ENCODE measurements at regions not wholly inside any gene's neighbourhood (a gene's known extent, or its start where the extent isn't known, plus 50 kb on each side); places are given as distances from the start of the nearest gene placed in this dataset.
A peak's percentile ranks its signal among the peaks of the same experiment; 100 is the strongest.

DNA sequence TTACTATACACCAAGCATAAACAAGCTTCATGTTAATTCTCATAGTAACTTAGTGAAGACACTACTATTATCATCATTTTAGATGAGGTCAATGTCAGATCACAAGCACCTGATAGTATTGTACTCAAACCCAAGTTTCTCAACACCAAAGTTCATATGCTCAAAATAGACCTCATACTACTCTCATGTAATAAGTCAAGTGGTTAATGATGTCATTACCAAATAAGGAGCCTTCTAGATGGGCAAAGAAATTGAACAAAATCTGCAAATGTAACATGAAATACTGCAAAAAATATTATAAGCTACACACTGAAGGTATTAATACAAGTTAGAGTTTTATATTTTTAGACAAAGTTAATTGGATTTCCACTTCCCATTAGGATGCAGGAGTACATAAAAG lies 144.0 kb upstream of the CHRM3 start:
- H3K9me3 ChIP-seq, result no peaks in the 10 kb centered on the region
- intact Hi-C loops (cut with DNase I, micrococcal nuclease), result no loop called here
- ATAC-seq (no peak), DNase-seq (no peak)
- no peak overlapping the region for H3K4me3 ChIP-seq
- TF ChIP-seq, protein P1, sequence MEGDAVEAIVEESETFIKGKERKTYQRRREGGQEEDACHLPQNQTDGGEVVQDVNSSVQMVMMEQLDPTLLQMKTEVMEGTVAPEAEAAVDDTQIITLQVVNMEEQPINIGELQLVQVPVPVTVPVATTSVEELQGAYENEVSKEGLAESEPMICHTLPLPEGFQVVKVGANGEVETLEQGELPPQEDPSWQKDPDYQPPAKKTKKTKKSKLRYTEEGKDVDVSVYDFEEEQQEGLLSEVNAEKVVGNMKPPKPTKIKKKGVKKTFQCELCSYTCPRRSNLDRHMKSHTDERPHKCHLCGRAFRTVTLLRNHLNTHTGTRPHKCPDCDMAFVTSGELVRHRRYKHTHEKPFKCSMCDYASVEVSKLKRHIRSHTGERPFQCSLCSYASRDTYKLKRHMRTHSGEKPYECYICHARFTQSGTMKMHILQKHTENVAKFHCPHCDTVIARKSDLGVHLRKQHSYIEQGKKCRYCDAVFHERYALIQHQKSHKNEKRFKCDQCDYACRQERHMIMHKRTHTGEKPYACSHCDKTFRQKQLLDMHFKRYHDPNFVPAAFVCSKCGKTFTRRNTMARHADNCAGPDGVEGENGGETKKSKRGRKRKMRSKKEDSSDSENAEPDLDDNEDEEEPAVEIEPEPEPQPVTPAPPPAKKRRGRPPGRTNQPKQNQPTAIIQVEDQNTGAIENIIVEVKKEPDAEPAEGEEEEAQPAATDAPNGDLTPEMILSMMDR (IDR thresholded peaks at IDR 0.05), result no peak
- H3K36me3 ChIP-seq (ENCODE audit: low read depth), result no peaks in the 10 kb centered on the region
- no peaks in the 10 kb centered on the region for H3K4me1 ChIP-seq (ENCODE audit: low read depth)

DNA sequence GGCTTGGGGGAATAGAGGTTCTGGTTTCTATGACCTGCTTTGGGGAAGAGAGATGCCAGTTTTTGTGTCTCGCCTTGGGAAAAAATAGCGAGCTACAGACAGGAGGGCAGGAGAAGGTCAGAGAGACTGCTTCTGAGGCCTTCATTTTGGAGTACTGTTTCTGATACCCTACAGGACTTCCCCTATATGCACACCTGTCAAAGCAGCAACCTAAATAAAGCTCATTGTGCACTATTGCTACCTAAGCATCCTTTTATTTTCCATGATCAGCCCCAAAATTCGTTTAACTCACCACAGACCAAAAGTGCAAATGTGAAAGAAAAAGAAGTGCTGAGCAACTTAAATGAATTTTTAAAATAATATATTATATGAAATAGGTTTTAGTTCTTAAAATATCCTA lies 145.6 kb upstream of the CHRM3 start:
- Histone ChIP-seq H3K4me3 (no peak overlapping the region), H3K4me1 (ENCODE audit: low read depth) (no peaks in the 10 kb centered on the region), H3K36me3 (ENCODE audit: low read depth) (no peaks in the 10 kb centered on the region), H3K9me3 (no peaks in the 10 kb centered on the region)
- TF ChIP-seq, protein P1 (IDR thresholded peaks at IDR 0.05), result no peak
- DNase-seq, result no peak
- no peak for ATAC-seq
- intact Hi-C loops (cut with DNase I, micrococcal nuclease), result no loop called here

DNA sequence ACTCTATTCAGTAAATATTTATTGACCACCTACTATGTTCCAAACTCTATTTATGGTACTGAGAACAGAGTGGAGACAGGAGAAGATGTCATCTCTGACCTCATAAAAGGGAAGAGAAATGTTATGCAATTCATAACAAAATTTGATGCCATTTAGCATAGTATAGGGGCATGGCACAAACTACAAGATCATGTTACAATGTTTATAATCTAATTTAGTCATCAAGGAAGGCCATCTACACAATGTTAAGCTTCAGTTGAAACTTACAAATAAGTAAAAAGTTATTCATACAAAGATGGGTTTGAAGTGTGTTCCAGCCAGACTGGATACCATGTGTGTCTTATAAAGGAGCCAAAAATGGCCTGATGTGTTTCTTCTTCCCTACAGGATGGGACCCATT lies 146.8 kb upstream of the CHRM3 start:
- DNase-seq (no peak), ATAC-seq (no peak)
- no peaks in the 10 kb centered on the region for H3K4me1 ChIP-seq (ENCODE audit: low read depth)
- intact Hi-C loops (cut with DNase I, micrococcal nuclease), result no loop called here
- no peaks in the 10 kb centered on the region for H3K9me3 ChIP-seq
- no peaks in the 10 kb centered on the region for H3K36me3 ChIP-seq (ENCODE audit: low read depth)
- TF ChIP-seq, protein P1 (IDR thresholded peaks at IDR 0.05), result no peak
- no peak overlapping the region for H3K4me3 ChIP-seq

DNA sequence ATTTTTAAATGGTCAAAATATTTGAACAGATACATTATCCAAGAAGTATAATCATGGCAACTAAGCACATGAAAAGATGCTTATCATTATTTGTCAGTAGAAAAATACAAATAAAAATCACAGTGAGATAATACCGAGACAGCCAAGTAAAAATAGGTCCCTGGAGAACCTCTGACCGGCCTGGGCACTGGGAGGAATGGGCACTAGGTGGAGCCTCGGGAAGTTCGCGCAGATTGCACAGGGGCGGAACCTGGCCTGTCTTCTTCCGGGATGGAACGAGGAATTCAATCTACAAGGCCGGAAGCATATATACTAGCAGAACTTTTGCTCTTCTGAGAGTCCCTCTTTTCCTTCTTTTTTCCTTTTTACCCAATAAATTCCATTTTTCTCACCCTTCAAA lies 148.5 kb upstream of the CHRM3 start:
- no peak for ATAC-seq
- TF ChIP-seq, protein P1 (IDR thresholded peaks at IDR 0.05), result no peak

DNA sequence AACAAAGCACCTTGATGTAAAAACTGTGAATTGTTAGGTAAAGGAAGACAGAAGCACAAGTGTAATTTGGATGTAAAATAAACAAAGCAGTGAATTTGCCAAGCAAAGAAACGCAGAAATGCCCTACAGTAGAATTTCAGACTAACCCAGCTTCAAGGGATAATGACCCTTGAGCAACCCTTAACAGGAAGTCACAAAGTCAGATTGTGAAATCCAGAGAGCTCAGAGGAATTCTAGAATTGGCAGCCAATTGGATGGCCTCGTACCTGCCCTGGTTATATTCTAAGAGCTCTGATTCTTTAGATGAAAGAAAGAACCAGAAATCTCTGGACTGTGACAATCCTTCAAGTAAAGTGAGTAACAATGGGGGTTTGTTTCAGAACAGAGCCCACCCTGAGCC lies 152.7 kb upstream of the CHRM3 start:
- H3K4me1 ChIP-seq (ENCODE audit: low read depth), result no peaks in the 10 kb centered on the region
- ATAC-seq (peak; percentile 87), DNase-seq (peak in 1 of 3 donors; percentile 5)
- H3K36me3 ChIP-seq (ENCODE audit: low read depth), result no peaks in the 10 kb centered on the region
- TF ChIP-seq, protein P1 (IDR thresholded peaks at IDR 0.05), result no peak
- no peak overlapping the region for H3K4me3 ChIP-seq
- intact Hi-C loops (cut with DNase I, micrococcal nuclease), result no loop called here
- H3K9me3 ChIP-seq, result no peaks in the 10 kb centered on the region

More for the DNA sequence above, 148.5 kb upstream of the CHRM3 start:
- Histone ChIP-seq H3K4me3 (no peak overlapping the region), H3K36me3 (ENCODE audit: low read depth) (no peaks in the 10 kb centered on the region), H3K4me1 (ENCODE audit: low read depth) (no peaks in the 10 kb centered on the region), H3K9me3 (no peaks in the 10 kb centered on the region)
- peak in 1 of 3 donors; percentile 25 for DNase-seq
- intact Hi-C loops (cut with DNase I, micrococcal nuclease), result no loop called here

DNA sequence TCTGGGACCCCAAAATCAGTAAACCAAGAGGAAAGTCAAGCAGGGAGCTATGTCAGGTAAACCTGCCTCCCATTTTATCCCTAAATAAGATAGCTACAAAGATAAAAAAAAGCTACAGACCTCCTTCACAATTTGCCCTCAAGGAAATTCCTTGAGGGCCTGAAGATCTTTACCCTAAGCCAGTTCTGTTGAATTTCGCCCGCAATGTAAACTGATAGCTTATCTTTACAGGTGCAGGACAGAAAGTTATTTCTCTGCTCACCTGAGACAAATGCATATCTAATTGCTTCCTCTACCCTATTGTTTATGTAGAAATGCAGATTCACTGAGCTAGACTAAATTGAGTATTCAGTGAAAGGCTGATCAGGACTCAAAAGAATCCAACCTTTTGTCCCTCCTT lies 153.4 kb upstream of the CHRM3 start:
- TF ChIP-seq, protein P1 (IDR thresholded peaks at IDR 0.05), result no peak
- DNase-seq, result peak in 1 of 3 donors; percentile 5
- no peak overlapping the region for H3K4me3 ChIP-seq
- H3K36me3 ChIP-seq (ENCODE audit: low read depth), result no peaks in the 10 kb centered on the region
- H3K9me3 ChIP-seq, result no peaks in the 10 kb centered on the region
- no peaks in the 10 kb centered on the region for H3K4me1 ChIP-seq (ENCODE audit: low read depth)
- intact Hi-C loops (cut with DNase I, micrococcal nuclease), result no loop called here
- ATAC-seq, result peak; percentile 70

Measured in mucosa of descending colon (tissue), 3 donors.